Vagina (tissue), 2 donors: ENCODE measurements at regions not wholly inside any gene's neighbourhood (a gene's known extent, or its start where the extent isn't known, plus 50 kb on each side); places are given as distances from the start of the nearest gene placed in this dataset. TPM values are rescaled to one million over a fixed set of nuclear protein-coding genes. Genes with fewer than 3 reads are reported as not detected.

Source experiments
- DNase-seq, 2 donors: peaks; one replicate each; pipeline ENCODE4 v3.0.0-alpha.2; 2017; ENCODE audit errors: extremely low spot score in 2 of 2
- H3K27ac ChIP-seq: fragments of 200-600 bp; sonication (generic); one replicate; pipeline ENCODE4 v1.5.1; 2019
- H3K27me3 ChIP-seq: fragments of 200-600 bp; sonication (generic); one replicate; pipeline ENCODE4 v1.5.1; 2019
- H3K36me3 ChIP-seq, 2 donors: fragments of 200-600 bp; sonication (generic); one replicate each; pipeline ENCODE4 v1.5.1; 2017 to 2019
- H3K4me1 ChIP-seq: fragments of 200-600 bp; sonication (generic); one replicate; pipeline ENCODE4 v1.5.1; 2019
- H3K4me3 ChIP-seq, 2 donors: fragments of 200-600 bp; sonication (generic); 1 replicate in 1 of 2; 2 replicates in 1 of 2; pipeline ENCODE4 v1.5.1; 2016 to 2019
- H3K9me3 ChIP-seq: fragments of 200-600 bp; sonication (generic); one replicate; pipeline ENCODE4 v1.5.1; 2019
- CTCF ChIP-seq, 3 experiments: fragments of 450-650 bp in 2 of 3; fragments of 200-600 bp in 1 of 3; sonication (generic) in 1 of 3; IDR thresholded peaks; one replicate each; pipeline ENCODE4 v1.5.1; 2017 to 2019; ENCODE audit warnings: antibody characterized with exemption in 3 of 3, mild to moderate bottlenecking in 2 of 3, moderate library complexity in 2 of 3
- POLR2A ChIP-seq, 2 donors: fragments of 450-650 bp; IDR thresholded peaks; one replicate each; pipeline ENCODE4 v1.6.1; 2017; ENCODE audit warnings: antibody characterized with exemption in 2 of 2, mild to moderate bottlenecking in 2 of 2, moderate library complexity in 2 of 2
- POLR2AphosphoS5 ChIP-seq, 2 donors: sonication (generic); formaldehyde crosslinking; IDR thresholded peaks; one replicate each; pipeline ENCODE4 v1.9.0; 2017; ENCODE audit warnings: antibody characterized with exemption in 2 of 2, mild to moderate bottlenecking in 2 of 2, low read depth in 1 of 2; ENCODE audit not compliant: insufficient read depth in 1 of 2
- intact Hi-C: fragments of 100-400 bp; cut with DNase I; formaldehyde crosslinking; loops from one replicate; pipeline ENCODE4 v1.15.1; 2023
- small RNA-seq: library from RNA; depleted of rRNA; stranded (forward); fragments of <200 nt; gene quantifications from one replicate; pipeline ENCODE3, GENCODE V24; 2016

GRCh38 chr13:21319869-21320641 is 139.0 kb downstream of the ZDHHC20 start:
- Histone ChIP-seq H3K36me3 (no peaks in the 10 kb centered on the region), H3K27me3 (no peaks in the 10 kb centered on the region), H3K27ac (no peak overlapping the region), H3K4me3 (no peak overlapping the region), H3K4me1 (no peaks in the 10 kb centered on the region), H3K9me3 (no peaks in the 10 kb centered on the region)
- intact Hi-C loops = no loop called here
- TF ChIP-seq POLR2AphosphoS5 (IDR thresholded peaks at IDR 0.05; ENCODE audit: insufficient read depth in 1 of 2, low read depth in 1 of 2) (no peak), CTCF (IDR thresholded peaks at IDR 0.05) (no peak), POLR2A (IDR thresholded peaks at IDR 0.05) (no peak)
- no peak for DNase-seq

DNA sequence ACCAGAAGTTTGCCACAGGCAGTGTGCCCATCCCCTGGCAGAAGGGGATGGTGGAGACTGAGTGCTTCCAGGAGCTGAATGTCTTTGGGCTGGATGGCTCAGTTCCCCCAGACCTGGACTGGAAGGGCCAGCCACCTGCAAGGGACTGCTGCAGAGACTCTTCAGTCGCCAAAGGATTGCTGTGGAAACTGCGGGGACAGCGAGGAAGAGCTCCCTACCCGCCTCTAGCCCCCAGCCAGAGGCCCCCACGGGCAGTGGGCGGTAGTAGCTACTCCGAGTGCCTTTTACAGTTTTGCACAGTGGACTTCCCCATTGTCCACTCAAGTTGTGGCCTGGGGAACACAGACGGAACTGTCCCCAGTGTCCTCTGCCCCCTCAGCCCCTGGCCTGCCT is 138.5 kb downstream of the ZDHHC20 start:
- Histone ChIP-seq H3K27ac (no peak overlapping the region), H3K4me1 (peaks cover under 1% of the 10 kb centered on the region), H3K9me3 (no peaks in the 10 kb centered on the region), H3K36me3 (no peaks in the 10 kb centered on the region), H3K4me3 (no peak overlapping the region), H3K27me3 (no peaks in the 10 kb centered on the region)
- TF ChIP-seq POLR2A (IDR thresholded peaks at IDR 0.05) (no peak), CTCF (IDR thresholded peaks at IDR 0.05) (no peak), POLR2AphosphoS5 (IDR thresholded peaks at IDR 0.05; ENCODE audit: insufficient read depth in 1 of 2, low read depth in 1 of 2) (no peak)
- intact Hi-C loops = no loop called here
- no peak for DNase-seq

DNA sequence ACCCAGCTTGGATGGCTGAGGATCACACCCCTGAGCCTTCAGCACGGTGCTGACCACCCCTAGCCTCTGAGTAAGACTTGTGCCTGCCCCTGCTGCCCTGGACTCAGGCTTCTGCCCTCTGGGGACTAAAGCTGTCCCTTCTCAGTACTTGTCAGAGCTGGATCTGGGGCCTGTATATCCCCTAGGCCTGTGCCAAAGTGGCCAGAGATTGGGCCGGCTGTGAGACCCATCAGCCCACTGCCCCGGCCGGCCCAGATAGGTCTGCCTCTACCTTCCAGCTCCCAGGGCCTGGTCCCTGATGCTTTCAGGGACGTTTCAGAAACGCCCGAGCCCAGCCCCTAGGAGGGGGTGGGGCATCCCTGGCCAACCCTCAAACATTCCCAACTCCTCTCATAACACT is 137.8 kb downstream of the ZDHHC20 start:
- TF ChIP-seq CTCF (IDR thresholded peaks at IDR 0.05) (no peak), POLR2A (IDR thresholded peaks at IDR 0.05) (no peak), POLR2AphosphoS5 (IDR thresholded peaks at IDR 0.05; ENCODE audit: insufficient read depth in 1 of 2, low read depth in 1 of 2) (no peak)
- no peaks in the 10 kb centered on the region for H3K36me3 ChIP-seq
- H3K27me3 ChIP-seq = no peaks in the 10 kb centered on the region
- H3K27ac ChIP-seq = no peak overlapping the region
- no peaks in the 10 kb centered on the region for H3K9me3 ChIP-seq
- intact Hi-C loops = no loop called here
- H3K4me3 ChIP-seq = no peak overlapping the region
- DNase-seq = no peak
- H3K4me1 ChIP-seq = peaks cover 7% of the 10 kb centered on the region

DNA sequence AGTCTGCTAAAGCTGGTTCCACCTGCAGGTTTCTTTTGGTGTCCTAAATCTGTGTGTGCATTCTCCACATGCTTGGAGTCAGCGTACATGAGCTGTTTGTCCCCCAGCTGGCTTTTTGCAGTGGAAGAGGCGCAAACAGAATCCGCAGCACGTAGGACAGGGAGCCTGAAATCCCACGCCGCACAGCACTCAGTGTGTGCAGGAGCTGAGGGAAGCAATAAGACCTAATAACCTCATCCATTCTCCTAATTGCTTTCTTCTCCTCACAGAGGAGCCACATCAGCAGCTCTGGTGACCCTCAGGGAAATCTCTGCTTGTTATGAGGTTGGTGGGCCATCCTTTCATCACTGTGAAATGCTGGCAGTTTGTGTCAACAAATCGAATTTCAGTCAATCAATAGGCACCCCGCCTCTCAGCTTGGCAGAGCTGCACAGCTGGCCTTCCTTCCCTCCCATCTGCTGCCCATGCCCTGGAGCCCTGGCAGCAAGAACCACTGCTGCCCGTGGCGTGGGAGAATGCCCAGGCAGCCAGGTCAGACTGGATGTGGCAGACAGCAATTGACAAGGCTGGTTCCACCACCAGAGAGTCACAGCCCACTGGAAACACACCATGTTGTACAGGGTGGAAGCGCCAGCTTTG is 136.7 kb downstream of the ZDHHC20 start:
- no peak for TF ChIP-seq POLR2AphosphoS5 (IDR thresholded peaks at IDR 0.05; ENCODE audit: insufficient read depth in 1 of 2, low read depth in 1 of 2)
- no peak for TF ChIP-seq POLR2A (IDR thresholded peaks at IDR 0.05)
- no peak for TF ChIP-seq CTCF (IDR thresholded peaks at IDR 0.05)
- H3K9me3 ChIP-seq = no peaks in the 10 kb centered on the region
- no peak for DNase-seq
- no peak overlapping the region for H3K27ac ChIP-seq
- H3K27me3 ChIP-seq = no peaks in the 10 kb centered on the region
- no peaks in the 10 kb centered on the region for H3K36me3 ChIP-seq
- peaks cover 11% of the 10 kb centered on the region for H3K4me1 ChIP-seq
- H3K4me3 ChIP-seq = no peak overlapping the region
- intact Hi-C loops = no loop called here

Small RNA genes in the stretch of these regions (small RNA-seq; reads per million reads assigned to genes)
- not detected for gene AL158032.2
